Suprapubic skin (tissue), 4 donors: ENCODE measurements at regions not wholly inside any gene's neighbourhood (a gene's known extent, or its start where the extent isn't known, plus 50 kb on each side); places are given as distances from the start of the nearest gene placed in this dataset.

ENCODE experiments used
- CTCF ChIP-seq, 2 donors: fragments of 200-600 bp in 1 of 2; fragments of 450-650 bp in 1 of 2; sonication (generic) in 1 of 2; IDR thresholded peaks; one replicate each; pipeline ENCODE4 v1.5.1; 2016 to 2019; ENCODE audit warnings: antibody characterized with exemption in 2 of 2, mild to moderate bottlenecking in 1 of 2, moderate library complexity in 1 of 2
- EP300 ChIP-seq: sonication (generic); formaldehyde crosslinking; IDR thresholded peaks from one replicate; pipeline ENCODE4 v1.6.1; 2017; ENCODE audit warnings: antibody characterized with exemption
- POLR2A ChIP-seq, 2 donors: fragments of 450-650 bp; IDR thresholded peaks; one replicate each; pipeline ENCODE4 v1.6.1; 2017; ENCODE audit warnings: antibody characterized with exemption in 2 of 2, mild to moderate bottlenecking in 2 of 2, moderate library complexity in 2 of 2
- POLR2AphosphoS5 ChIP-seq, 3 donors: sonication (generic); formaldehyde crosslinking; IDR thresholded peaks; one replicate each; pipeline ENCODE4 v1.6.1; 2017; ENCODE audit warnings: antibody characterized with exemption in 3 of 3

- TF ChIP-seq CTCF (IDR thresholded peaks at IDR 0.05) (no peak), POLR2A (IDR thresholded peaks at IDR 0.05) (no peak), POLR2AphosphoS5 (IDR thresholded peaks at IDR 0.05) (no peak), EP300 (no peak)
Observed at GRCh38 chr2:220077488-220077887, 450.1 kb downstream of the SLC4A3 start.
